Endothelial cell of umbilical vein (primary cell): ENCODE measurements at regions not wholly inside any gene's neighbourhood (a gene's known extent, or its start where the extent isn't known, plus 50 kb on each side); places are given as distances from the start of the nearest gene placed in this dataset.

Experiments
- BruUV-seq: library from RNA; stranded (reverse); fragments of 400-500 nt; replicated peaks from 2 replicates; lab custom pipeline; 2021; lab: Mats Ljungman, UMichigan
- CTCF ChIA-PET: fragments of 300-600, 350-600 bp; sonication (Branson Sonifier 250); formaldehyde crosslinking; loops from one replicate; lab custom pipeline; 2021; ENCODE audit warnings: antibody characterized with exemption, inconsistent platforms; lab: Charles Lee
- POLR2A ChIA-PET: fragments of 300-600, 350-600 bp; sonication (Branson Sonifier 250); formaldehyde crosslinking; loops from one replicate; lab custom pipeline; 2021; ENCODE audit warnings: antibody characterized with exemption, inconsistent platforms; lab: Charles Lee
- DNase-seq: peaks from one replicate; pipeline ENCODE4 v3.0.0-alpha.2; 2011; ENCODE audit warnings: low read depth, low spot score
- FAIRE-seq: peaks from 2 replicates; lab custom pipeline; 2011; peaks lifted over from hg19 to GRCh38; lab: Jason Lieb, UNC
- H2AFZ ChIP-seq: 2 replicates; pipeline ENCODE4 v1.6.0; 2012; ENCODE audit warnings: low read depth, low read length, control low read depth, inconsistent platforms
- H3K27ac ChIP-seq: 2 replicates; pipeline ENCODE4 v1.5.1; 2011; ENCODE audit warnings: low read depth, mild to moderate bottlenecking, control low read depth, low read length, moderate library complexity; ENCODE audit not compliant: insufficient read depth
- H3K27me3 ChIP-seq, 2 experiments: 2 replicates each; pipeline versions ENCODE4 v1.6.0 to v1.6.1; 2011; ENCODE audit warnings: low read length in 2 of 2, mixed read lengths in 1 of 2; ENCODE audit not compliant: control insufficient read depth in 2 of 2, insufficient read depth in 2 of 2
- H3K36me3 ChIP-seq, 2 experiments: 2 replicates in 1 of 2; 3 replicates in 1 of 2; pipeline ENCODE4 v1.5.1; 2011; ENCODE audit warnings: low read length in 2 of 2, mild to moderate bottlenecking in 1 of 2, moderate library complexity in 1 of 2; ENCODE audit not compliant: control insufficient read depth in 2 of 2, insufficient read depth in 2 of 2; ENCODE audit errors: extremely low read depth in 1 of 2
- H3K4me1 ChIP-seq: 3 replicates; pipeline ENCODE4 v1.5.1; 2011; ENCODE audit warnings: mild to moderate bottlenecking, low read length; ENCODE audit not compliant: control insufficient read depth, insufficient read depth; ENCODE audit errors: extremely low read depth
- H3K4me2 ChIP-seq: 2 replicates; pipeline ENCODE4 v1.6.1; 2011; ENCODE audit warnings: low read length, control low read depth, mixed read lengths; ENCODE audit not compliant: insufficient read depth
- H3K4me3 ChIP-seq, 3 experiments: fragments of 200-600 bp in 1 of 3; sonication (generic), shearing (Covaris generic) in 1 of 3; replicated peaks in 1 of 3; 2 replicates each; pipeline ENCODE4 v1.5.1; 2011 to 2016; ENCODE audit warnings: control low read depth in 3 of 3, low read length in 3 of 3, mild to moderate bottlenecking in 2 of 3, inconsistent platforms in 1 of 3, low read depth in 1 of 3, moderate library complexity in 1 of 3; ENCODE audit not compliant: insufficient read depth in 1 of 3
- H3K79me2 ChIP-seq: 2 replicates; pipeline ENCODE4 v1.6.0; 2012; ENCODE audit warnings: low read length, inconsistent platforms; ENCODE audit not compliant: control insufficient read depth, insufficient read depth
- H3K9ac ChIP-seq: replicated peaks from 2 replicates; pipeline ENCODE3; 2011; ENCODE audit warnings: low read length, control low read depth; ENCODE audit not compliant: insufficient read depth; ENCODE audit errors: extremely low read depth
- H3K9me1 ChIP-seq: replicated peaks from 3 replicates; pipeline ENCODE4 v1.6.0; 2011; ENCODE audit warnings: mild to moderate bottlenecking, low read length; ENCODE audit not compliant: control insufficient read depth, insufficient read depth; ENCODE audit errors: extremely low read depth
- H3K9me3 ChIP-seq: replicated peaks from 2 replicates; pipeline ENCODE4 v1.5.1; 2012; ENCODE audit warnings: low read length, inconsistent platforms; ENCODE audit not compliant: control insufficient read depth, insufficient read depth
- H4K20me1 ChIP-seq: replicated peaks from 2 replicates; pipeline ENCODE3; 2011; ENCODE audit warnings: mild to moderate bottlenecking, low read length; ENCODE audit not compliant: control insufficient read depth, insufficient read depth; ENCODE audit errors: extremely low read depth
- EZH2 ChIP-seq: IDR thresholded peaks from 2 replicates; pipeline ENCODE4 v1.6.1; 2012; ENCODE audit warnings: borderline replicate concordance, low read depth, mild to moderate bottlenecking, moderate library complexity, low read length, inconsistent platforms; ENCODE audit not compliant: severe bottlenecking
- FOS ChIP-seq: IDR thresholded peaks from 2 replicates; pipeline ENCODE4 v1.6.1; 2011; ENCODE audit warnings: mild to moderate bottlenecking, low read length, moderate library complexity, borderline replicate concordance; ENCODE audit not compliant: insufficient read depth
- GATA2 ChIP-seq: IDR thresholded peaks from 2 replicates; pipeline ENCODE4 v1.7.0; 2011; ENCODE audit warnings: low read depth, mild to moderate bottlenecking, moderate library complexity, mixed read lengths, low read length; ENCODE audit not compliant: insufficient read length, insufficient read depth
- JUN ChIP-seq: IDR thresholded peaks from 2 replicates; pipeline ENCODE4 v1.6.1; 2011; ENCODE audit warnings: borderline replicate concordance, low read depth; ENCODE audit not compliant: insufficient read length, insufficient read depth
- MYC ChIP-seq: IDR thresholded peaks from one replicate; pipeline ENCODE4 v1.6.1; 2011; ENCODE audit warnings: mild to moderate bottlenecking, low read depth, low read length
- POLR2A ChIP-seq: IDR thresholded peaks from 2 replicates; pipeline ENCODE4 v1.6.1; 2012; ENCODE audit warnings: low read depth, mild to moderate bottlenecking, control low read depth, low read length
- POLR2AphosphoS5 ChIP-seq: IDR thresholded peaks from 2 replicates; pipeline ENCODE4 v1.6.1; 2012; ENCODE audit warnings: low read depth, mild to moderate bottlenecking, control low read depth, low read length, moderate library complexity; ENCODE audit not compliant: insufficient read depth
- dilution Hi-C: fragments of 300-500 bp; cut with MboI; formaldehyde crosslinking; loops from one replicate; pipeline ENCODE4 v1.15.0; 2019; ENCODE audit warnings: low sequenced_read_pairs; ENCODE audit not compliant: extremely low pct_ligation_motif_present
- intact Hi-C: fragments of 100-400 bp; cut with micrococcal nuclease; formaldehyde crosslinking; loops from one replicate; pipeline ENCODE4 v1.10.0; 2022
- TF ChIP-seq, protein P1 (sequence below): IDR thresholded peaks from 2 replicates; pipeline ENCODE4 v1.6.1; 2011; ENCODE audit not compliant: insufficient read depth, insufficient read length
- TF ChIP-seq, protein P2 (sequence below), 2 donors: IDR thresholded peaks; 1 replicate in 1 of 2; 2 replicates in 1 of 2; pipeline ENCODE4 v1.5.1; 2011; ENCODE audit warnings: low read length in 2 of 2, mild to moderate bottlenecking in 2 of 2, moderate library complexity in 2 of 2, control low read depth in 1 of 2, inconsistent platforms in 1 of 2, low read depth in 1 of 2; ENCODE audit not compliant: insufficient read depth in 1 of 2; ENCODE audit errors: extremely low read depth in 1 of 2

DNA sequence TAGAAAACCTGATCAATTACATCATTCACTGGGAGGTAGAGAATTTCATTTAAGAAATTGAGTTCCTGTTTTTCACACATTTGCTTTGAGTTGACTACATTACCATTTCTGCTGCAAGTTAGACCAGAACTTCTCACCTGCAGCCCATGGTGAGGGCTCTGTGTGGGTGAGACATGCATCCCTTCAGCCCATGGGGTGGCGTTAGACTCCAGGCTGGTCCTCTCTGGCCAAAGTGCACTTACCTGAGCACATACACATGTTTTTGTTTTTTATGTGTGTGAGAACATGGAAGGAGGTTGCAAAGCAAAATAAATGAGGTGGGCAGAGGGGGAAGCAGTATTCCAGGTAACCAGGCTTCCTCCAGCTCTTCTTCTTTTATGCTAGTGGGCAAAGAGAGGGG lies 470.2 kb downstream of the PMP22 start:
- no peak overlapping the region for H3K9ac ChIP-seq
- CTCF ChIA-PET, result no interaction called here
- DNase-seq (no peak), FAIRE-seq (no peak)
- intact Hi-C loops, result no loop called here
- no peaks in the 10 kb centered on the region for H3K36me3 ChIP-seq
- no peaks in the 10 kb centered on the region for H3K79me2 ChIP-seq
- peaks cover 7% of the 10 kb centered on the region for H3K9me3 ChIP-seq
- H3K9me1 ChIP-seq, result no peaks in the 10 kb centered on the region
- POLR2A ChIA-PET, result no interaction called here
- dilution Hi-C loops, result no loop called here
- no peak overlapping the region for H3K4me3 ChIP-seq
- BruUV-seq, result no TSS peak
- H2AFZ ChIP-seq, result no peak overlapping the region
- H3K27ac ChIP-seq, result no peak overlapping the region
- TF ChIP-seq POLR2AphosphoS5 (no peak), JUN (no peak), FOS (no peak), POLR2A (no peak), GATA2 (no peak), EZH2 (no peak), MYC (no peak)
- TF ChIP-seq, protein P1, sequence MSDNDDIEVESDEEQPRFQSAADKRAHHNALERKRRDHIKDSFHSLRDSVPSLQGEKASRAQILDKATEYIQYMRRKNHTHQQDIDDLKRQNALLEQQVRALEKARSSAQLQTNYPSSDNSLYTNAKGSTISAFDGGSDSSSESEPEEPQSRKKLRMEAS, result no peak
- TF ChIP-seq, protein P2, sequence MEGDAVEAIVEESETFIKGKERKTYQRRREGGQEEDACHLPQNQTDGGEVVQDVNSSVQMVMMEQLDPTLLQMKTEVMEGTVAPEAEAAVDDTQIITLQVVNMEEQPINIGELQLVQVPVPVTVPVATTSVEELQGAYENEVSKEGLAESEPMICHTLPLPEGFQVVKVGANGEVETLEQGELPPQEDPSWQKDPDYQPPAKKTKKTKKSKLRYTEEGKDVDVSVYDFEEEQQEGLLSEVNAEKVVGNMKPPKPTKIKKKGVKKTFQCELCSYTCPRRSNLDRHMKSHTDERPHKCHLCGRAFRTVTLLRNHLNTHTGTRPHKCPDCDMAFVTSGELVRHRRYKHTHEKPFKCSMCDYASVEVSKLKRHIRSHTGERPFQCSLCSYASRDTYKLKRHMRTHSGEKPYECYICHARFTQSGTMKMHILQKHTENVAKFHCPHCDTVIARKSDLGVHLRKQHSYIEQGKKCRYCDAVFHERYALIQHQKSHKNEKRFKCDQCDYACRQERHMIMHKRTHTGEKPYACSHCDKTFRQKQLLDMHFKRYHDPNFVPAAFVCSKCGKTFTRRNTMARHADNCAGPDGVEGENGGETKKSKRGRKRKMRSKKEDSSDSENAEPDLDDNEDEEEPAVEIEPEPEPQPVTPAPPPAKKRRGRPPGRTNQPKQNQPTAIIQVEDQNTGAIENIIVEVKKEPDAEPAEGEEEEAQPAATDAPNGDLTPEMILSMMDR (IDR thresholded peaks at IDR 0.05; ENCODE audit: extremely low read depth in 1 of 2, insufficient read depth in 1 of 2, low read depth in 1 of 2, low read length in 2 of 2), result no peak
- no peak overlapping the region for H3K4me2 ChIP-seq
- H4K20me1 ChIP-seq, result no peaks in the 10 kb centered on the region
- H3K4me1 ChIP-seq, result no peaks in the 10 kb centered on the region
- H3K27me3 ChIP-seq, result no peaks in the 10 kb centered on the region
